ENCODE measurements at regions not wholly inside any gene's neighbourhood (a gene's known extent, or its start where the extent isn't known, plus 50 kb on each side); places are given as distances from the start of the nearest gene placed in this dataset.

- no peak for TF ChIP-seq CTCF (IDR thresholded peaks at IDR 0.05)
- DNase-seq (no peak), ATAC-seq (no peak)
- Histone ChIP-seq H3K4me3 (no peak overlapping the region), H3K9me3 (no peaks in the 10 kb centered on the region), H3K4me1 (ENCODE audit: low read depth) (no peaks in the 10 kb centered on the region), H3K36me3 (ENCODE audit: low read depth) (no peaks in the 10 kb centered on the region)
- intact Hi-C loops (cut with DNase I, micrococcal nuclease) = no loop called here
These were observed 124.4 kb upstream of the NOVA1 start for GRCh38 chr14:26722258-26722657.

- H3K4me1 ChIP-seq (ENCODE audit: low read depth) = no peaks in the 10 kb centered on the region
- no peak for DNase-seq
- ATAC-seq = no peak
- TF ChIP-seq CTCF (IDR thresholded peaks at IDR 0.05) = no peak
- H3K4me3 ChIP-seq = no peak overlapping the region
- intact Hi-C loops (cut with DNase I, micrococcal nuclease) = no loop called here
- no peaks in the 10 kb centered on the region for H3K9me3 ChIP-seq
- no peaks in the 10 kb centered on the region for H3K36me3 ChIP-seq (ENCODE audit: low read depth)
These were observed 132.0 kb upstream of the NOVA1 start for GRCh38 chr14:26729851-26730250.

- no peaks in the 10 kb centered on the region for H3K36me3 ChIP-seq (ENCODE audit: low read depth)
- H3K9me3 ChIP-seq = no peaks in the 10 kb centered on the region
- ATAC-seq (peak; percentile 25), DNase-seq (peak in 2 of 3 donors; percentile 28 to 31)
- intact Hi-C loops (cut with DNase I, micrococcal nuclease) = no loop called here
- no peak for TF ChIP-seq CTCF (IDR thresholded peaks at IDR 0.05)
- no peak overlapping the region for H3K4me3 ChIP-seq
- H3K4me1 ChIP-seq (ENCODE audit: low read depth) = no peaks in the 10 kb centered on the region
These were observed 133.2 kb upstream of the NOVA1 start for GRCh38 chr14:26730929-26731618.

GRCh38 chr14:26735811-26736210 lies 138.0 kb upstream of the NOVA1 start:
- DNase-seq (no peak), ATAC-seq (no peak)
- Histone ChIP-seq H3K4me3 (no peak overlapping the region), H3K4me1 (ENCODE audit: low read depth) (no peaks in the 10 kb centered on the region), H3K36me3 (ENCODE audit: low read depth) (no peaks in the 10 kb centered on the region), H3K9me3 (no peaks in the 10 kb centered on the region)
- intact Hi-C loops (cut with DNase I, micrococcal nuclease) = no loop called here
- no peak for TF ChIP-seq CTCF (IDR thresholded peaks at IDR 0.05)

- no peak for TF ChIP-seq CTCF (IDR thresholded peaks at IDR 0.05)
- intact Hi-C loops (cut with DNase I, micrococcal nuclease) = no loop called here
- no peak for ATAC-seq
These were observed 140.7 kb upstream of the NOVA1 start for GRCh38 chr14:26738571-26738970.

More at GRCh38 chr14:26738571-26738970, 140.7 kb upstream of the NOVA1 start:
- Histone ChIP-seq H3K36me3 (ENCODE audit: low read depth) (no peaks in the 10 kb centered on the region), H3K4me3 (no peak overlapping the region), H3K4me1 (ENCODE audit: low read depth) (no peaks in the 10 kb centered on the region), H3K9me3 (no peaks in the 10 kb centered on the region)
- no peak for DNase-seq
